ENCODE measurements at regions not wholly inside any gene's neighbourhood (a gene's known extent, or its start where the extent isn't known, plus 50 kb on each side); places are given as distances from the start of the nearest gene placed in this dataset.

- TF ChIP-seq CTCF (IDR thresholded peaks at IDR 0.05; ENCODE audit: control extremely low read depth in 1 of 3, insufficient read depth in 1 of 3, low read depth in 1 of 3, low read length in 3 of 3) (peak in 2 of 3 experiments; percentile 33 to 43; a peak in 3 of 4 replicates), MAX (IDR thresholded peaks at IDR 0.05) (no peak), RNF2 (IDR thresholded peaks at IDR 0.05; ENCODE audit: borderline replicate concordance, low read depth, low read length, missing control alignments, poor library complexity, severe bottlenecking) (no peak), RAD21 (IDR thresholded peaks at IDR 0.05 in 1 of 2, conservative IDR thresholded peaks at IDR 0.05 in 1 of 2; ENCODE audit: low read depth in 2 of 2, low read length in 2 of 2) (peak; percentile 77 to 84), CEBPB (IDR thresholded peaks at IDR 0.05; ENCODE audit: low read depth, low read length) (no peak), POLR2AphosphoS5 (IDR thresholded peaks at IDR 0.05; ENCODE audit: low read depth, low read length) (no peak), CREB1 (IDR thresholded peaks at IDR 0.05) (no peak), SP1 (IDR thresholded peaks at IDR 0.05; ENCODE audit: low read depth, low read length) (no peak), EZH2 (IDR thresholded peaks at IDR 0.05; ENCODE audit: low read depth, low read length, severe bottlenecking) (no peak), SIX5 (IDR thresholded peaks at IDR 0.05; ENCODE audit: low read depth, low read length) (no peak), BRCA1 (IDR thresholded peaks at IDR 0.05; ENCODE audit: low read depth, low read length) (no peak), JUND (IDR thresholded peaks at IDR 0.05; ENCODE audit: low read length) (no peak), POLR2A (IDR thresholded peaks at IDR 0.05; ENCODE audit: control extremely low read depth in 1 of 2, low read depth in 2 of 2, low read length in 2 of 2) (no peak), SRF (IDR thresholded peaks at IDR 0.05; ENCODE audit: low read depth, low read length) (no peak)
Observed at GRCh38 chr20:22106308-22106938, 401.0 kb downstream of the PAX1 start.

All from H1 (cell line).